C4-2B (cell line): ENCODE measurements at regions not wholly inside any gene's neighbourhood (a gene's known extent, or its start where the extent isn't known, plus 50 kb on each side); places are given as distances from the start of the nearest gene placed in this dataset.

ENCODE experiments used
- CTCF ChIP-seq: fragments of 450-650 bp; conservative IDR thresholded peaks from 2 replicates; pipeline ENCODE4 v1.5.1; 2017; ENCODE audit warnings: mild to moderate bottlenecking
- ZFX ChIP-seq: fragments of 450-650 bp; IDR thresholded peaks from 2 replicates; pipeline ENCODE4 v1.6.1; 2017

GRCh38 chr2:194383401-194383800 is 1273.6 kb upstream of the SLC39A10 start:
- TF ChIP-seq CTCF, result no peak
- TF ChIP-seq ZFX, result no peak
